ENCODE measurements at regions not wholly inside any gene's neighbourhood (a gene's known extent, or its start where the extent isn't known, plus 50 kb on each side); places are given as distances from the start of the nearest gene placed in this dataset.

DNA sequence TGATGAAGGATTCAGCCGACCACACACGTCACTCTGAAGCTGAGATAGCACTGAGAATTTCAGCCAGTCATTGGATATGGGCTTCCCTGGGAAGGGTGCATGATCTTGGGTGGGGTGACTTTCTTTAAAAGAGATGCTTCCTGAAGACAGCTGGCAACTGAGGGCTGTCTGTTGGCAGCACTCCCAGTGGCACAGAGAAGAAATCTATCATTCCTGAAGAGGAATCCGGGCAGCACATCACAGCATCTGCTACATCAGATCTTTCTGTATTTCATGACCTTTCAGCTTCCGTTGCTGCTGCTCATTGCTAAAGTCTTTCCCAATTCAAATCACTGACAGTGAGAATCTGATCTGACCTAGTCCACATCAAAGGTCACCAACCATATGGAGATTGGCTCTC lies 193.8 kb upstream of the RBPJ start:
- no peak overlapping the region for H3K27ac ChIP-seq (ENCODE audit: low read length)
- H3K36me3 ChIP-seq (ENCODE audit: control insufficient read depth, insufficient read depth, low read length) = no peaks in the 10 kb centered on the region
- in situ Hi-C loops (cut with HindIII; ENCODE audit: low pct_unique_long_range_greater_than_20kb, low sequenced_read_pairs) = no loop called here
- no peaks in the 10 kb centered on the region for H3K4me1 ChIP-seq (ENCODE audit: control insufficient read depth, insufficient read depth, low read length)
- no peak for ATAC-seq
- H3K9me3 ChIP-seq (ENCODE audit: control insufficient read depth, insufficient read depth, low read depth, low read length) = no peaks in the 10 kb centered on the region
- intact Hi-C loops (cut with micrococcal nuclease; ENCODE audit: unreplicated experiment) = no loop called here
- no peak overlapping the region for H3K4me3 ChIP-seq (ENCODE audit: low read depth in 2 of 2, low read length in 2 of 2)
- DNase-seq (ENCODE audit: low read depth, low spot score) = no peak
- POLR2A ChIA-PET = interaction anchor here (0.6 kb wide), 1 partner anchor 391 kb away, joined by 6 read pairs; no protein-coding TSS in a partner anchor
- CTCF ChIA-PET = no interaction called here
- TF ChIP-seq, protein P1, sequence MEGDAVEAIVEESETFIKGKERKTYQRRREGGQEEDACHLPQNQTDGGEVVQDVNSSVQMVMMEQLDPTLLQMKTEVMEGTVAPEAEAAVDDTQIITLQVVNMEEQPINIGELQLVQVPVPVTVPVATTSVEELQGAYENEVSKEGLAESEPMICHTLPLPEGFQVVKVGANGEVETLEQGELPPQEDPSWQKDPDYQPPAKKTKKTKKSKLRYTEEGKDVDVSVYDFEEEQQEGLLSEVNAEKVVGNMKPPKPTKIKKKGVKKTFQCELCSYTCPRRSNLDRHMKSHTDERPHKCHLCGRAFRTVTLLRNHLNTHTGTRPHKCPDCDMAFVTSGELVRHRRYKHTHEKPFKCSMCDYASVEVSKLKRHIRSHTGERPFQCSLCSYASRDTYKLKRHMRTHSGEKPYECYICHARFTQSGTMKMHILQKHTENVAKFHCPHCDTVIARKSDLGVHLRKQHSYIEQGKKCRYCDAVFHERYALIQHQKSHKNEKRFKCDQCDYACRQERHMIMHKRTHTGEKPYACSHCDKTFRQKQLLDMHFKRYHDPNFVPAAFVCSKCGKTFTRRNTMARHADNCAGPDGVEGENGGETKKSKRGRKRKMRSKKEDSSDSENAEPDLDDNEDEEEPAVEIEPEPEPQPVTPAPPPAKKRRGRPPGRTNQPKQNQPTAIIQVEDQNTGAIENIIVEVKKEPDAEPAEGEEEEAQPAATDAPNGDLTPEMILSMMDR (IDR thresholded peaks at IDR 0.05) = no peak
- TF ChIP-seq POLR2AphosphoS5 (IDR thresholded peaks at IDR 0.05; ENCODE audit: low read depth, low read length) (no peak), TCF7L2 (IDR thresholded peaks at IDR 0.05; ENCODE audit: low read depth, low read length) (no peak), SIN3A (IDR thresholded peaks at IDR 0.05; ENCODE audit: borderline replicate concordance, insufficient read depth, low read depth, low read length) (no peak)
- TF ChIP-seq, protein P2, sequence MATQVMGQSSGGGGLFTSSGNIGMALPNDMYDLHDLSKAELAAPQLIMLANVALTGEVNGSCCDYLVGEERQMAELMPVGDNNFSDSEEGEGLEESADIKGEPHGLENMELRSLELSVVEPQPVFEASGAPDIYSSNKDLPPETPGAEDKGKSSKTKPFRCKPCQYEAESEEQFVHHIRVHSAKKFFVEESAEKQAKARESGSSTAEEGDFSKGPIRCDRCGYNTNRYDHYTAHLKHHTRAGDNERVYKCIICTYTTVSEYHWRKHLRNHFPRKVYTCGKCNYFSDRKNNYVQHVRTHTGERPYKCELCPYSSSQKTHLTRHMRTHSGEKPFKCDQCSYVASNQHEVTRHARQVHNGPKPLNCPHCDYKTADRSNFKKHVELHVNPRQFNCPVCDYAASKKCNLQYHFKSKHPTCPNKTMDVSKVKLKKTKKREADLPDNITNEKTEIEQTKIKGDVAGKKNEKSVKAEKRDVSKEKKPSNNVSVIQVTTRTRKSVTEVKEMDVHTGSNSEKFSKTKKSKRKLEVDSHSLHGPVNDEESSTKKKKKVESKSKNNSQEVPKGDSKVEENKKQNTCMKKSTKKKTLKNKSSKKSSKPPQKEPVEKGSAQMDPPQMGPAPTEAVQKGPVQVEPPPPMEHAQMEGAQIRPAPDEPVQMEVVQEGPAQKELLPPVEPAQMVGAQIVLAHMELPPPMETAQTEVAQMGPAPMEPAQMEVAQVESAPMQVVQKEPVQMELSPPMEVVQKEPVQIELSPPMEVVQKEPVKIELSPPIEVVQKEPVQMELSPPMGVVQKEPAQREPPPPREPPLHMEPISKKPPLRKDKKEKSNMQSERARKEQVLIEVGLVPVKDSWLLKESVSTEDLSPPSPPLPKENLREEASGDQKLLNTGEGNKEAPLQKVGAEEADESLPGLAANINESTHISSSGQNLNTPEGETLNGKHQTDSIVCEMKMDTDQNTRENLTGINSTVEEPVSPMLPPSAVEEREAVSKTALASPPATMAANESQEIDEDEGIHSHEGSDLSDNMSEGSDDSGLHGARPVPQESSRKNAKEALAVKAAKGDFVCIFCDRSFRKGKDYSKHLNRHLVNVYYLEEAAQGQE (IDR thresholded peaks at IDR 0.05; ENCODE audit: insufficient read depth in 1 of 2, low read depth in 2 of 2, low read length in 1 of 2) = no peak
- no TSS peak for BruUV-seq (replicated peaks)
- no peaks in the 10 kb centered on the region for H3K27me3 ChIP-seq (ENCODE audit: control insufficient read depth, insufficient read depth, low read length)

DNA sequence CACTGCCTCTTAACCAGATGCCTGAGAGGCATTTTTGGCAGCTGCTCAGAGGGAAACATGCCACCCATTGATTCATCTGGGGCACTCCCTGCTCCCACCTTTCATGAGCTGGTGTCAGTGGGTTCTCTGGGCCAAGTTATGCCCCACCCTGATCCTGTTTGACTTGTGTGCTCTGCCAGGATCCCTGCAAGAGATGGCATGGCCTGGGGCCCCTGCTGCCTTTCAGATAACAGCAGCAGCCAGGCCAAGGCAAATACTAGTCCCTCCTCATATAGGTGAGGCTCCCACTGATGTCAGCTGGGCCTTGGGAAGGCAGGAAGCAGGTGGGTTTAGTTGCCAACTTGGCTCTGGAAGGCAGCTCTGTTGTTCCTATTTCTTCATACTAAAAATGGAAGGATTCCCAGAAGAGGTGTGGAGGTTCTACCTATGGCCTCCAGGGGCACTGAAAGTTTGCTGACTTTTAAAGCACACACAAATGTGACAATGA lies 192.9 kb upstream of the RBPJ start:
- H3K27me3 ChIP-seq (ENCODE audit: control insufficient read depth, insufficient read depth, low read length) = no peaks in the 10 kb centered on the region
- intact Hi-C loops (cut with micrococcal nuclease; ENCODE audit: unreplicated experiment) (no loop called here), in situ Hi-C loops (cut with HindIII; ENCODE audit: low pct_unique_long_range_greater_than_20kb, low sequenced_read_pairs) (no loop called here)
- DNase-seq (ENCODE audit: low read depth, low spot score) = no peak
- ChIA-PET CTCF (no interaction called here), POLR2A (no interaction called here)
- no peak overlapping the region for H3K4me3 ChIP-seq (ENCODE audit: low read depth in 2 of 2, low read length in 2 of 2)
- H3K27ac ChIP-seq (ENCODE audit: low read length) = no peak overlapping the region
- no TSS peak for BruUV-seq (replicated peaks)
- no peak for ATAC-seq
- H3K9me3 ChIP-seq (ENCODE audit: control insufficient read depth, insufficient read depth, low read depth, low read length) = no peaks in the 10 kb centered on the region
- no peak for TF ChIP-seq POLR2AphosphoS5 (IDR thresholded peaks at IDR 0.05; ENCODE audit: low read depth, low read length)
- TF ChIP-seq, protein P1 (IDR thresholded peaks at IDR 0.05) = no peak
- TF ChIP-seq SIN3A (IDR thresholded peaks at IDR 0.05; ENCODE audit: borderline replicate concordance, insufficient read depth, low read depth, low read length) = no peak
- TF ChIP-seq TCF7L2 (IDR thresholded peaks at IDR 0.05; ENCODE audit: low read depth, low read length) = no peak
- TF ChIP-seq, protein P2 (IDR thresholded peaks at IDR 0.05; ENCODE audit: insufficient read depth in 1 of 2, low read depth in 2 of 2, low read length in 1 of 2) = no peak
- H3K4me1 ChIP-seq (ENCODE audit: control insufficient read depth, insufficient read depth, low read length) = no peaks in the 10 kb centered on the region
- H3K36me3 ChIP-seq (ENCODE audit: control insufficient read depth, insufficient read depth, low read length) = no peaks in the 10 kb centered on the region

Measured in Panc1 (cell line).